Stimulated activated CD4-positive, alpha-beta T cell treated with anti-CD3 and anti-CD28 coated beads, Interleukin-1b, Interleukin-23, amount 100 ng/mL, for 4 hours (primary cell): ENCODE measurements at regions not wholly inside any gene's neighbourhood (a gene's known extent, or its start where the extent isn't known, plus 50 kb on each side); places are given as distances from the start of the nearest gene placed in this dataset.
"Not testable (repeated sequence)": the region's sequence is repeated elsewhere in the genome, so short reads cannot be mapped to it uniquely, and the experiment has no call there.

Source experiments
- DNase-seq, 2 donors: peaks; one replicate each; pipeline ENCODE4 v3.0.0-alpha.2; 2020; ENCODE audit warnings: low read depth in 2 of 2

DNA sequence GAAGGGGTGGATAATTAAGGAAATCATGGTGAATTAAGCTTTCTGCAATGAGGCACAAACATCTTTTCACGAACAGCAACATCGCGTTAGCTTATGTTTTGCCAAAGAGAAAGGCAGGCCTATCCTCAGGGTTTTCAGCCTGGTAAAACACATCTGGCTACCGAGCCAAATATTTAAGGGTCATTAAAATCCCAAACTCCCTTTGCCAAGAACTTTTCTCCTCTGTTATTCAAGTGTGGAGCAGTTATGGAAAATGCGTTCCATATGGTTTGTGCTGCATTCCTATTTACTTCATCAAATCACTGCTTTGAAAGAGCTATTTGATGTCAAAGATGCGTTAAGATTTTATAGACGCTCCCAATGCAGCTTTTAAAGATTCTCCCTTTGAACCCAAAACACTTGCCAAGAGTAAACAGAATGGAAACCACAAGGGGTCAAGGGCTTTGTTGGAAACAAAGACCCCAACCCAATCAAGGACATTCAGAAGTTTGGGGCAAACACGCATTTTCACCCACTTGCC is 308.3 kb upstream of the CDH5 start:
- DNase-seq: no peak

GRCh38 chr16:66057057-66057456 is 309.4 kb upstream of the CDH5 start:
- DNase-seq: no peak

GRCh38 chr16:66054095-66054494 is 312.4 kb upstream of the CDH5 start:
- DNase-seq: no peak

GRCh38 chr16:66052745-66053144 is 313.7 kb upstream of the CDH5 start:
- DNase-seq: no peak

GRCh38 chr16:66050991-66051390 is 315.5 kb upstream of the CDH5 start:
- DNase-seq: no peak

DNA sequence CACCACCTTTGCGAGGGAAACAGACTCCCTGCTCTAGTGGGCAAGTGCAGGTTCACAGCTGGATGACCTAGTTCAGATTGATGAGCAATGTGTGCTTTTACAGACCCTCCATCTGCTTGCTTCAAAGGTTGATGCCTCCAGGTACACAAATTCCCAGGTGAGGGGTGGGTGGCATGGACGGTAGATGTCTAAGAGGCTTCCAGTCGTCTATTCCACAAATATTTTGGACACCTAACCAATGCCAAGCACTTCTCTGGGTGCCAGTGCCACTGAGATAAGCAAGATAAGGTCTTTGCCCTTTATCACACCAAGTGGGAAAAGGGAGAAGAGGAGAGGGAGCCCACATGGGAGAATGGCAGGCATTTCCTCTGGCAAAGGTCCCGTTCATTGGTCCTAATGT is 316.6 kb upstream of the CDH5 start:
- DNase-seq: no peak

GRCh38 chr16:66045626-66046025 is 320.9 kb upstream of the CDH5 start:
- DNase-seq: no peak

DNA sequence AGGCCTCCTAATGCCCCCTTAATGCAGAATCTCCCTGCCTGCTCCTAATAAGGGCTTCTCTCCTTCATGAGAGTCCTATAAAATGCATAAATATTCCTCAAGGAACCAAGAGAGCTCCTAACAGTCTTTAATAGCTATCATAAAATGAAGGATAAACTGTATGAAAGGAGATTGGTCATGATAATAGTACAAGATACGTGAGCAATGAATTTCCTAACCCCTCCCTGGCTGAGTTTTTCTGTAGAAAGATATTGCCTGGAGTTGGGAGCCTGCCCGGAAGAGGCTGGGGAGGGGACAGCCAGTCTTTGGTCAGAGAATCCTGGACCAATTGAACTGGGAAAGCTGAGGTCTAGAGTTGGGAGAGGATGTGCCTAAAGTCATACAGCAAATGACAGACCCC is 321.9 kb upstream of the CDH5 start:
- DNase-seq: no peak

DNA sequence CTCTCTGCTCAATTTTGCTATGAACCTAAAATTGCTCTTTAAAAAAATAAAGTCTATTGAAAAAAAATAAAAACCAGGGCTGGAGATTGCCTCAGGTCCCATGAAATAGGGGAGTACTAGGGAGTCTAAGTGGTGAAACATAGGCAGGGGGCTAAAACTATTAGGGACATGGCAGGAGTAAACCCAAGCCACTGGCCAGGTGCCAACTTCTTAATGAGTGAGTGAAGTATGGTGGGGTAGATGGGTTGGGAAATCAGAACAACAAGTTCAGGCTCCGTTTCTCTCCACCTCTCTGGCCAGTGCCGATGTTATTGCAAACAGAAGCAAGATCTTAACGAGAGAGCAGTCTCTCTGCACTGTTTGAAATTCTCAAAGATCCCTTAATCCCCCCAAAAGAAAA is 322.4 kb upstream of the CDH5 start:
- no peak for DNase-seq

DNA sequence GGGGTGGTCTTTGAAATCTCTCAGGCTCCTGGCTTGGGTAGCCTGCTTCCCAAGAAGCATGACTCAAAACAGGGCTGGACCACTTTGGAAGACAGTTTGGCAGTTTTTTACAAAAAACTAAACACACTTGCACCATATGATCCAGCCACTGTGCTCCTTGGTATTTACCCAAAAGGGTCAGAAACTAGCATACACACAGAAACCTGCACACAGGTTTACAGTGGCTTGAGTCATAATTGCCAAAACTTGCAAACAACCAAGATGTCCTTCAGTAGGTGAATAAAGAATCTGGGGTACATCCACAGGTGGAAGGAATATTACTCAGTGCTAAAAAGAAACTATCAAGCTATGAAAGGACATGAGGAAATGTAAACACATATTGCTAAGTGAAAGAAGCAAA is 323.2 kb upstream of the CDH5 start:
- DNase-seq: no peak

DNA sequence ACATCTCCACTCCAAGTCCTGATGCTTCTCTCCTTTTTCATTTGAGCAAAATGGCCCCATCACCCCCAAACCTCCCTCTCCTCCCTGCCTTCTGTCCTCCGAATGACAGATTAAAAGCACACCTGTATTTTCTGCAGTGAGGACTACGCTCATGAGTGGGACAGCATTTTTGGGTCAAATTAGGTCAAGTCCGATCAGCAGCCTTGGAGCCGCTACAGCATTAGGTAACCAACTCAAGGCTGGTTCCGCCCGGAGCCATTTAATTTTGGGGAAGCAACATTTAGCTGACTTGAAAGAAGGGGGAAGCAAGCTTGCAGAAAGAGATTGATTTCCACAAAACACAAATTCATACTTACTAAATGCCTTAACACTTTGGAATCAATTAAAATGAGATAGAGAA is 324.1 kb upstream of the CDH5 start:
- DNase-seq: no peak

DNA sequence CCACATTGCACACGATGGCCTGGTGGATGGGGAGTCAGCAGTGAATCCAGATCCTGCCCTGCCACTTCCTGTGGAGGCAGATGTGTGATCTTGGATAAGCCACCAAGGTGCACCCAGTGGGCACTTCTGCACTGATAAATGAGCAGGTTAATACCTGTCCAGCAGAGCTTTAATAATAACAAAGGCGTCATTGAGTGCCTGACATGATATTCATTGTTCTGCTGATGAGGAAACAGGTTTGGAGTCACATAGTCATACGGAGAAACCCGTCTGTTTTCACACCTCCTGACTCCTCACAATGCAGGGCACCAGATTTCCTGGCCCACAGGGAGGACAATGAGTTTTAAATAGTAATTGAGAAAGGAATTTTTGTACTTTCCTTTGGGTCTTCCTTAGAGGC is 324.6 kb upstream of the CDH5 start:
- DNase-seq: no peak

- no peak for DNase-seq
Observed at GRCh38 chr16:66039793-66040192, 326.7 kb upstream of the CDH5 start.

DNA sequence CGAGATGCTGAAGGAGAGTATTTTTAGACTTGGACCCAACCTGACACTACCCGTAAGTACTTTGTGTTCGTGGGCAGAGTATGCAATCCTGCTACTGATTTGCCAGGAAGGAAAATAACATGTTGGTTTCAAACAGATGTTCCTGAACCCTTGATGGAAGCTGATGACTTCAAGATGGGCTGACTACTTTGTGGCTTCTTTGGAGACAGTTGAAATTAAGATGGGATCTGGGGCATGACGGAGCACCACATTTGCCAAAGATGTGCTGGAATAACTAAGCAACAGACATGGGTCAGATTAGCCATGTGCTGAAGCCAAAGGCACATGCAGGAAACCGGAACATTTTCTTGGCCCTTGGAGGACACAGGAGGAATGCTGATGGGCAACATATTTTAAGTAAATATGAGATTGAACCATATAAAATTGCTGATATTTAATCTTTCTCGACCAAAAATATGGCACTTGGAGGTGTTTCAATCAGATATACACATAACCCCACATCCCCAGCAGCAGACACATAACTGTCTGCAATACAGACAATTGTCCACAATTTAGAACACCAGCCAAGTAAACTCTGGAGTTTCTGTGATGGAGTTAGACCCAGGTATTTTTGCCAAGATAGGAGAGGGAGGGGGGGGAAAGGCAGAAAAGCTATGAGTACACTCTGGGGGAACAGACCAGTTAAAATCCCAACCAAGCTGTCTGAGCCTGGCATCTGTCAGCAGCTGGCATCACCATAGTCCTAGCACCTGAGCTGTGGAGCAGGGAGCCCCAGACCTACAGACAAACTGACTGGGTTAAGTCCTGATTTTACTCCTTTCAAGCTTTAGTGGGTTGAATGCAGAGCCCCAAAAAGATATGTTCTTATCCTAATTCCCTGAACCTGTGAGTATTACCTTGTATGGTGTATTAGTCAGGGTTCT is 329.4 kb upstream of the CDH5 start:
- no peak for DNase-seq

DNA sequence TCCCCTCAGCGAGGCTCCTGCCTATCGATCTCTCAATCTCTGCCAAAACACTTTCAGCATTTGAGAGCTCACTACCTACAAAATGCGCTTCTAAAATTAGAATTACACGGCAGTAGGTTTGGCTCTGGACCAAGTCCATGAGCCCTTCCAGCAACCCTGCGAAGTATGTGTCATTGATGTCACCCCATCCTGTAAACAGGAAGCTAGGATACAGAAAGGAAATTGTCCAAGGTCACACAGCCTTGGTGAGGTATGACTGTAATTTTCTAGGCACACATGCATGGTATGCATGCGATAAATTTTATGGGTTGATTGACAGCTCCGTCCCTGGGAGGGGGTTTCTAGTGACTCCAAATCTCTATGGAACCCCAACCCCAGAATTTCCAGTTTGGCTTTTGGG is 330.3 kb upstream of the CDH5 start:
- no peak for DNase-seq

- no peak for DNase-seq
Observed at GRCh38 chr16:66035096-66035495, 331.4 kb upstream of the CDH5 start.

DNA sequence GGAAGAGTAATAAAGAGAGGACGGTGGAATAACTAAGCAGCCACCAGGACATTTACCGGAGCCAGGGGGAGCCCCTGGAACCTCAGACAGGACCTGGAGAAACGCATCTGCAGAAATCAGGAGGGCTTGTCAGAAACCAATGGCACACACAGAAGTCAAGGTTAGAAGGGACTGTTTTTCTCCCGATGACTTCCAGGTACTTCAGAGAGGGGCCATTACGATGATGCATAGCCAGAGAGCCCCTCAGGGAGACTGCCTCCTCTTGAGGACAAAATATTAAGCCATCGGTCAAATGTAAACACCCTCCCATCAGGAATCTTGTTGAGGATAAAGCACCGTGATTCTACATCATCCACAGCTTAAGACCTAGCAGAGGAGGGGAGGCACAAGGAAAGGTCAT is 333.6 kb upstream of the CDH5 start:
- no peak for DNase-seq

DNA sequence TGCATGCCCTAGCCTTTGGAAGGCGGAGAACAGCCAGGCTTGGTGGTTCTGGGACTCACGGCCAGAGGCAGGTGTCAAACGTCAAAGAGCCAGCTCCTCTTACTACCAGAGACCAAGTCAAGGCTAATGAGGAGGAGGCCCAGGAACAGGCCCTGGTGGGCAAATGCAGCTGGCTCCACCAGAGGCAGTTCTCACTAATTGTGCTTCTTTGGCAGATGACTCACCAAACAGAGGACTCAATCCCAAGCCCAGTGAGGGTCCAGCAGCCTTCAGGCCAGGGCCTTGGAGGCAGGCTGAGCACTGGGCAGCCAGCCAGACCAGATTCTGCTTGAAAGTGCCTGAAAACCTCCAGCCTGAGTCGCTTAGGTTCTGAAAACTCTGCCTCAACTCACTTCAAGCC is 336.5 kb upstream of the CDH5 start:
- no peak for DNase-seq

DNA sequence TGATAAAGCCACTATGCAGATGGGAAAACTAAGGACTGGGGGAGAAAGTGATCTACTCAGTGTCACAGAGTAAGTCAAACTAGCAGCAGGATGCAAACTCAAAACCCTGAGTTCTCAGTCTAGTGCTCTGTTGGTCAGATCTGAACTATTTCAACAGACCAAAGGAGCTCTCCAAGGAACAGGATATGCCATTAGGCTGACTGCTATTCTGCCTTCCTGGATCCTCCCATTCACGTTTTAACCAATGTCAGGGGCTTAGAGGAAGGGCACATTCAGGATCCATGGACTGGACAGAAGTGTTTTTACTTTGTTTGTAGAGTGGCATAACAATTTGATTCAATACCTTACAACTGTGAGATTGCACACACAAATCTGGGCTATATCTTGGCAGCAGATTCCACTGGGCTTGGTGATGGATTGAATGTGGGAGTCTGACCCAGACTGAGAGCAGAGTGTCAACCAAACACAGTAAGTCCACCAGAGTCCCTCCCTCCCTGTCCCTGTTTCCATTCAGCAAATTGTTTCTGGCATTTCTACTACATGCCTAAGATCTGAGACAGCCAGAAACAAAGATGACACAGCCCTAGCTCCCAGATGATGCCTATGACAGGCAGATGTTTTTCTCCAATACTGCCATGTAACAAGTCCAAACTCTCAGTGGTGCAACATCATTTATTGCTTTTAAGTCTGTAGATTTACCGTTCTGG is 337.8 kb upstream of the CDH5 start:
- no peak for DNase-seq

DNA sequence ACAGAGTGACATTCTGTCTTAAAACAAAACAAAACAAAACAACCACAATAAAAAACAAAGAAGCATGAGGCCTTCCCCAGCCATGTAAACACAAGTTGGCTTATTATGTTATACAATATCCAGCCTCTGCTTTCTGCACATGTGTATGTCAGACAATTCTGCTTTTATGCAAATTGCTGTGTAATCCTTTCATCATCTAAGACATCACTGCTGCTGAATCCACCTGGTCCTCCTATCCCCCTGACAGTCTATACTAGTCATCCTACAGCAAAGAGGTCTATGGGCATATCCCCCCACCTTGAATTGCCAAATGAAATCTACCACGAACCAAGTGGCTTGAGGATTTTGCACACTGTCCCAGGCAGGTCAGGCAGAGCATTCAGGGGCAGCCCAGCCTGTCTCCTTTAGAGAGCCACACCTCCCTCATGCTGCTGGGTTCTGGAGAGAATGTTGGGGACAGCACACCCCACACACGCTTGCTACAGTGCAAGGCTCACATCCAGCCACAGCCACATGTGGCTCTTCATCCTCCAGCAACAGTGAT is 339.6 kb upstream of the CDH5 start:
- DNase-seq: no peak

GRCh38 chr16:66026211-66026610 is 340.3 kb upstream of the CDH5 start:
- DNase-seq: no peak

DNA sequence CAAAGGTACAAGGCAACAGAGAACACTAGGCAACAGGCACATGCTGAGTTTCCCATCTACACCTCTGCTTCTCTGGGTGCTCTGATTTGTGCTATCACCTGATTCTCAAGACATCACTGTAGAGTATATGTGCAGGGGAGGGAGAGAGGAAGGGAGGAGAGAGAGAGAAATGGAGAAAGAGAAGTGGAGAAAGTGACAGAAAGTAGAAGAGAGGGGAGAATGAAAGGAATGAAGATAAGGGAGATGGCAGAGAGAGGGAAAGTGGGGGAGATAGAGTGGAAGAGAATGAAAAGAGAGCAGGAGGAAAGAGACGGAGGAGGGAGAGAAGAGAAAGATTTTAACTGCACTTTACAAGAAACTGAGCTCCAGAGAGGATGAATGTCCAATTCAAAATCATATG is 340.7 kb upstream of the CDH5 start:
- no peak for DNase-seq

DNA sequence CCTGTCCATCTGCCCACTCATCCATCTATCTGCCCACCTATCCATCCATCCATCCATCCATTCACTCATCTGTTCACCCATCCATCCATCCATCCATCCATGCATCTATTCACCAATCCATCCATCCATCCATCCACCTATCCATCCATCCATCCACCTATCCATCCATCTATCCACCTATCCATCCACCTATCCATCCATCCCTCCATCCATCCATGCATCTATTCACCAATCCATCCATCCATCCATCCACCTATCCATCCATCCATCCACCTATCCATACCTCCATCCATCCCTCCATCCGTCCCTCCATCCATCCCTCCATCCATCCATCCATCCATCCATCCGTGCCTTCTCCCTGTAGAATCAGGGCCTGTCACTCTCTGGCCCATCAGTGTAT is 341.9 kb upstream of the CDH5 start:
- not testable (repeated sequence) for DNase-seq
